Retina (tissue), 1 donor: ENCODE measurements at regions not wholly inside any gene's neighbourhood (a gene's known extent, or its start where the extent isn't known, plus 50 kb on each side); places are given as distances from the start of the nearest gene placed in this dataset.
"Not testable (repeated sequence)": the region's sequence is repeated elsewhere in the genome, so short reads cannot be mapped to it uniquely, and the experiment has no call there.

Experiments
- DNase-seq: peaks from one replicate; pipeline ENCODE4 v3.0.0-alpha.2; 2016

- DNase-seq: peak; percentile 36
Measured at GRCh38 chr16:48003206-48003907, 152.4 kb downstream of the ABCC12 start.

GRCh38 chr16:48001324-48001895 lies 154.4 kb downstream of the ABCC12 start:
- DNase-seq: no peak

- DNase-seq: no peak
Measured at GRCh38 chr16:48000622-48001021, 155.2 kb downstream of the ABCC12 start.

- DNase-seq: no peak
Measured at GRCh38 chr16:47999595-47999994, 156.2 kb downstream of the ABCC12 start.

GRCh38 chr16:47995354-47995753 lies 160.4 kb downstream of the ABCC12 start:
- DNase-seq: no peak

- no peak for DNase-seq
Measured at GRCh38 chr16:47991491-47991890, 164.3 kb downstream of the ABCC12 start.

- DNase-seq: no peak
Measured at GRCh38 chr16:47990676-47991075, 165.1 kb downstream of the ABCC12 start.

- no peak for DNase-seq
Measured at GRCh38 chr16:47987136-47987535, 168.7 kb downstream of the ABCC12 start.

GRCh38 chr16:47986031-47986430 lies 169.8 kb downstream of the ABCC12 start:
- no peak for DNase-seq

- DNase-seq: no peak
Measured at GRCh38 chr16:47984669-47985068, 171.1 kb downstream of the ABCC12 start.

- DNase-seq: no peak
Measured at GRCh38 chr16:47983999-47984580, 171.7 kb downstream of the ABCC12 start.

GRCh38 chr16:47980212-47980611 lies 175.6 kb downstream of the ABCC12 start:
- no peak for DNase-seq

GRCh38 chr16:47979616-47980182 lies 176.1 kb downstream of the ABCC12 start:
- DNase-seq: peak; percentile 11

GRCh38 chr16:47979164-47979520 lies 176.7 kb downstream of the ABCC12 start:
- DNase-seq: peak; percentile 58

GRCh38 chr16:47978491-47979163 lies 177.2 kb downstream of the ABCC12 start:
- no peak for DNase-seq

- DNase-seq: no peak
Measured at GRCh38 chr16:47977802-47978201, 178.0 kb downstream of the ABCC12 start.

- no peak for DNase-seq
Measured at GRCh38 chr16:47976636-47977210, 179.1 kb downstream of the ABCC12 start.

GRCh38 chr16:47974971-47975370 lies 180.8 kb downstream of the ABCC12 start:
- not testable (repeated sequence) for DNase-seq

- DNase-seq: no peak
Measured at GRCh38 chr16:47973552-47973951, 182.2 kb downstream of the ABCC12 start.

GRCh38 chr16:47972246-47972985 lies 183.4 kb downstream of the ABCC12 start:
- no peak for DNase-seq

GRCh38 chr16:47971225-47971624 lies 184.6 kb downstream of the ABCC12 start:
- no peak for DNase-seq

- no peak for DNase-seq
Measured at GRCh38 chr16:47970291-47970931, 185.4 kb downstream of the ABCC12 start.
